GM23338 (cell line): ENCODE measurements at regions not wholly inside any gene's neighbourhood (a gene's known extent, or its start where the extent isn't known, plus 50 kb on each side); places are given as distances from the start of the nearest gene placed in this dataset.

Experiments used
- ATAC-seq: fragments of 200-7000 bp; cut with Tn5 transposase; 3 replicates; pipeline ENCODE4 v1.9.1; 2020
- DNase-seq: peaks from one replicate; pipeline ENCODE4 v3.0.0-alpha.2; 2015; ENCODE audit warnings: low spot score
- H2AFZ ChIP-seq: fragments of 200-600 bp; sonication (generic); 2 replicates; pipeline ENCODE4 v1.8.0; 2016; ENCODE audit warnings: antibody characterized with exemption, mild to moderate bottlenecking, moderate library complexity
- H3F3A ChIP-seq: fragments of 200-600 bp; sonication (generic); replicated peaks from 2 replicates; pipeline ENCODE4 v1.8.0; 2017; ENCODE audit warnings: antibody characterized with exemption, mixed run types, low read depth
- H3K27ac ChIP-seq: fragments of 200-600 bp; sonication (generic); 2 replicates; pipeline ENCODE4 v1.6.1; 2016; ENCODE audit warnings: low read depth
- H3K27me3 ChIP-seq: fragments of 200-600 bp; sonication (generic); 2 replicates; pipeline ENCODE4 v1.8.0; 2016; ENCODE audit warnings: mild to moderate bottlenecking, mixed run types, moderate library complexity; ENCODE audit not compliant: insufficient read depth
- H3K36me3 ChIP-seq: fragments of 200-600 bp; sonication (generic); 2 replicates; pipeline ENCODE4 v1.8.0; 2016; ENCODE audit warnings: mild to moderate bottlenecking; ENCODE audit not compliant: insufficient read depth
- H3K4me1 ChIP-seq: fragments of 200-600 bp; sonication (generic); 2 replicates; pipeline ENCODE4 v1.8.0; 2016; ENCODE audit warnings: mild to moderate bottlenecking, moderate library complexity; ENCODE audit not compliant: insufficient read depth
- H3K4me2 ChIP-seq: fragments of 200-600 bp; sonication (generic); 2 replicates; pipeline ENCODE4 v1.7.1; 2017; ENCODE audit warnings: mixed run types
- H3K4me3 ChIP-seq: fragments of 200-600 bp; sonication (generic); 2 replicates; pipeline ENCODE4 v1.6.1; 2016; ENCODE audit warnings: mixed run types
- H3K79me2 ChIP-seq: fragments of 200-600 bp; sonication (generic); replicated peaks from 2 replicates; pipeline ENCODE4 v1.8.0; 2017; ENCODE audit warnings: mild to moderate bottlenecking; ENCODE audit not compliant: insufficient read depth
- H3K9me2 ChIP-seq: fragments of 200-600 bp; sonication (generic); 2 replicates; pipeline ENCODE4 v1.8.0; 2017; ENCODE audit not compliant: insufficient read depth
- H4K20me1 ChIP-seq: fragments of 200-600 bp; sonication (generic); replicated peaks from 2 replicates; pipeline ENCODE4 v1.8.0; 2017; ENCODE audit warnings: mild to moderate bottlenecking; ENCODE audit not compliant: insufficient read depth
- H3K27ac Mint-ChIP-seq: 2 replicates; pipeline ENCODE4 v1.8.0; 2020; ENCODE audit warnings: inconsistent platforms, mild to moderate bottlenecking, moderate library complexity, mixed read lengths
- H3K27me3 Mint-ChIP-seq: 3 replicates; pipeline ENCODE4 v1.8.0; 2022; ENCODE audit warnings: low read depth, mild to moderate bottlenecking, moderate library complexity, mixed read lengths, inconsistent platforms; ENCODE audit not compliant: insufficient read depth, poor library complexity
- H3K36me3 Mint-ChIP-seq: 3 replicates; pipeline ENCODE4 v1.8.0; 2021; ENCODE audit warnings: low read depth, mild to moderate bottlenecking, inconsistent platforms, moderate library complexity, mixed read lengths
- H3K4me1 Mint-ChIP-seq: 3 replicates; pipeline ENCODE4 v1.8.0; 2020; ENCODE audit warnings: mild to moderate bottlenecking, inconsistent platforms, mixed read lengths
- H3K4me3 Mint-ChIP-seq: 3 replicates; pipeline ENCODE4 v1.8.0; 2021; ENCODE audit warnings: moderate library complexity, mild to moderate bottlenecking, inconsistent platforms, mixed read lengths
- H3K9me3 Mint-ChIP-seq: 3 replicates; pipeline ENCODE4 v1.8.0; 2020; ENCODE audit warnings: moderate library complexity, mild to moderate bottlenecking, inconsistent platforms, mixed read lengths
- CREB1 ChIP-seq: fragments of 250-450 bp; sonication (Bioruptor Pico); IDR thresholded peaks from 2 replicates; pipeline ENCODE4 v1.5.0; 2020; ENCODE audit warnings: low read depth, mild to moderate bottlenecking, moderate library complexity
- CTCF ChIP-seq, 2 experiments: fragments of 200-600 bp in 1 of 2; sonication (generic) in 1 of 2; conservative IDR thresholded peaks; 2 replicates each; pipeline versions ENCODE4 v1.5.1 to v1.6.1; 2016 to 2017; ENCODE audit warnings: antibody characterized with exemption in 2 of 2, low read depth in 2 of 2, mild to moderate bottlenecking in 2 of 2, moderate library complexity in 1 of 2
- ETS1 ChIP-seq: IDR thresholded peaks from 2 replicates; pipeline ENCODE4 v1.6.1; 2016; ENCODE audit warnings: antibody characterized with exemption
- EZH2 ChIP-seq: fragments of 200-600 bp; sonication (generic); IDR thresholded peaks from one replicate; pipeline ENCODE4 v1.8.0; 2017; ENCODE audit warnings: antibody characterized with exemption, mild to moderate bottlenecking, low read depth; ENCODE audit not compliant: unreplicated experiment
- EZH2phosphoT487 ChIP-seq: fragments of 200-600 bp; sonication (generic); IDR thresholded peaks from one replicate; pipeline ENCODE4 v1.8.1; 2018; ENCODE audit warnings: antibody characterized with exemption; ENCODE audit not compliant: unreplicated experiment
- JUNB ChIP-seq: IDR thresholded peaks from one replicate; pipeline ENCODE4 v1.6.1; 2016; ENCODE audit warnings: antibody characterized with exemption; ENCODE audit not compliant: unreplicated experiment
- NANOG ChIP-seq: IDR thresholded peaks from 2 replicates; pipeline ENCODE4 v1.6.1; 2016; ENCODE audit warnings: antibody characterized with exemption, borderline replicate concordance
- POLR2AphosphoS5 ChIP-seq: IDR thresholded peaks from 2 replicates; pipeline ENCODE4 v1.6.1; 2016; ENCODE audit warnings: antibody characterized with exemption, low read depth
- REST ChIP-seq: IDR thresholded peaks from one replicate; pipeline ENCODE4 v1.6.1; 2018; ENCODE audit warnings: antibody characterized with exemption; ENCODE audit not compliant: unreplicated experiment
- STAT1 ChIP-seq: IDR thresholded peaks from one replicate; pipeline ENCODE4 v1.6.1; 2016; ENCODE audit warnings: antibody characterized with exemption; ENCODE audit not compliant: unreplicated experiment
- ZNF114 ChIP-seq: fragments of 250-450 bp; sonication (Bioruptor Pico); IDR thresholded peaks from 2 replicates; pipeline ENCODE4 v1.5.0; 2020; ENCODE audit warnings: mild to moderate bottlenecking, moderate library complexity
- ZNF331 ChIP-seq: fragments of 250-450 bp; sonication (Bioruptor Pico); IDR thresholded peaks from 2 replicates; pipeline ENCODE4 v1.5.0; 2020; ENCODE audit warnings: low read depth, mild to moderate bottlenecking, moderate library complexity
- ZNF462 ChIP-seq: fragments of 250-450 bp; sonication (Bioruptor Pico); IDR thresholded peaks from 2 replicates; pipeline ENCODE4 v1.5.0; 2020; ENCODE audit warnings: mild to moderate bottlenecking, moderate library complexity

- TF ChIP-seq ZNF462 (no peak), CREB1 (CRISPR knock-in tag) (no peak), NANOG (no peak)
Measured at GRCh38 chr4:66023061-66023460, 352.8 kb upstream of the EPHA5 start (continued).

GRCh38 chr4:66017671-66018070 lies 347.4 kb upstream of the EPHA5 start:
- Histone ChIP-seq H4K20me1 (no peaks in the 10 kb centered on the region), H3F3A (no peaks in the 10 kb centered on the region), H2AFZ (no peak overlapping the region), H3K27ac (no peak overlapping the region), H3K9me2 (no peaks in the 10 kb centered on the region; the same call in 1 of the 2 replicates), H3K4me2 (no peak overlapping the region), H3K27me3 (no peaks in the 10 kb centered on the region), H3K4me1 (peaks cover 7% of the 10 kb centered on the region), H3K79me2 (no peaks in the 10 kb centered on the region), H3K36me3 (no peaks in the 10 kb centered on the region), H3K4me3 (no peak overlapping the region)
- H3K4me1 Mint-ChIP-seq, result peaks cover 7% of the 10 kb centered on the region; the same call in 2 of the 3 replicates
- H3K27me3 Mint-ChIP-seq, result no peaks in the 10 kb centered on the region
- no peak overlapping the region for H3K27ac Mint-ChIP-seq
- peaks cover 12% of the 10 kb centered on the region for H3K9me3 Mint-ChIP-seq
- no peak for ATAC-seq
- H3K4me3 Mint-ChIP-seq, result no peak overlapping the region
- H3K36me3 Mint-ChIP-seq, result peaks cover 11% of the 10 kb centered on the region
- no peak for DNase-seq
- no peak for TF ChIP-seq EZH2
- TF ChIP-seq ZNF114 (CRISPR knock-in tag), result no peak
- no peak for TF ChIP-seq EZH2phosphoT487
- no peak for TF ChIP-seq ETS1
- no peak for TF ChIP-seq POLR2AphosphoS5
- TF ChIP-seq NANOG, result no peak
- no peak for TF ChIP-seq JUNB
- TF ChIP-seq STAT1, result no peak
- TF ChIP-seq ZNF331 (CRISPR knock-in tag), result no peak
- no peak for TF ChIP-seq CTCF (conservative IDR thresholded peaks at IDR 0.05; ENCODE audit: low read depth in 2 of 2)
- no peak for TF ChIP-seq REST
